ENCODE measurements at regions not wholly inside any gene's neighbourhood (a gene's known extent, or its start where the extent isn't known, plus 50 kb on each side); places are given as distances from the start of the nearest gene placed in this dataset.
"Not testable (repeated sequence)": the region's sequence is repeated elsewhere in the genome, so short reads cannot be mapped to it uniquely, and the experiment has no call there.

- dilution Hi-C loops (cut with MboI; ENCODE audit: extremely low pct_ligation_motif_present, low sequenced_read_pairs) (no loop called here), intact Hi-C loops (cut with micrococcal nuclease) (no loop called here)
- no peak overlapping the region for H3K27ac ChIP-seq (ENCODE audit: insufficient read depth, low read depth, low read length)
- no peak overlapping the region for H2AFZ ChIP-seq (ENCODE audit: low read depth, low read length)
- no peaks in the 10 kb centered on the region for H3K36me3 ChIP-seq (ENCODE audit: control insufficient read depth in 2 of 2, extremely low read depth in 1 of 2, insufficient read depth in 2 of 2, low read length in 2 of 2)
- H3K27me3 ChIP-seq (ENCODE audit: control insufficient read depth in 2 of 2, insufficient read depth in 2 of 2, low read length in 2 of 2) = no peaks in the 10 kb centered on the region
- FAIRE-seq (no peak), DNase-seq (ENCODE audit: low read depth, low spot score) (no peak)
- H3K9me3 ChIP-seq (replicated peaks; ENCODE audit: control insufficient read depth, insufficient read depth, low read length) = no peaks in the 10 kb centered on the region
- H3K4me2 ChIP-seq (ENCODE audit: insufficient read depth, low read length) = no peak overlapping the region
- CTCF ChIA-PET = no interaction called here
- no peak for TF ChIP-seq MYC (IDR thresholded peaks at IDR 0.05; ENCODE audit: low read depth, low read length)
- no peak for TF ChIP-seq POLR2AphosphoS5 (IDR thresholded peaks at IDR 0.05; ENCODE audit: insufficient read depth, low read depth, low read length)
- no peaks in the 10 kb centered on the region for H3K4me1 ChIP-seq (ENCODE audit: control insufficient read depth, extremely low read depth, insufficient read depth, low read length)
- POLR2A ChIA-PET = no interaction called here
- H3K4me3 ChIP-seq (replicated peaks in 1 of 3; ENCODE audit: insufficient read depth in 1 of 3, low read depth in 1 of 3, low read length in 3 of 3) = no peak overlapping the region
- no peaks in the 10 kb centered on the region for H4K20me1 ChIP-seq (replicated peaks; ENCODE audit: control insufficient read depth, extremely low read depth, insufficient read depth, low read length)
- no TSS peak for BruUV-seq (replicated peaks)
- no peak overlapping the region for H3K9ac ChIP-seq (replicated peaks; ENCODE audit: extremely low read depth, insufficient read depth, low read length)
- H3K9me1 ChIP-seq (replicated peaks; ENCODE audit: control insufficient read depth, extremely low read depth, insufficient read depth, low read length) = no peaks in the 10 kb centered on the region
- no peaks in the 10 kb centered on the region for H3K79me2 ChIP-seq (ENCODE audit: control insufficient read depth, insufficient read depth, low read length)
Measured at GRCh38 chr7:42720012-42720411, 191.9 kb downstream of the C7orf25 start.

GRCh38 chr7:42718466-42718865 lies 193.4 kb downstream of the C7orf25 start:
- DNase-seq (ENCODE audit: low read depth, low spot score); H3K36me3 ChIP-seq (ENCODE audit: control insufficient read depth in 2 of 2, extremely low read depth in 1 of 2, insufficient read depth in 2 of 2, low read length in 2 of 2); H3K9ac ChIP-seq (replicated peaks; ENCODE audit: extremely low read depth, insufficient read depth, low read length); H3K4me2 ChIP-seq (ENCODE audit: insufficient read depth, low read length); H3K4me3 ChIP-seq (replicated peaks in 1 of 3; ENCODE audit: insufficient read depth in 1 of 3, low read depth in 1 of 3, low read length in 3 of 3); H2AFZ ChIP-seq (ENCODE audit: low read depth, low read length); FAIRE-seq; H3K9me3 ChIP-seq (replicated peaks; ENCODE audit: control insufficient read depth, insufficient read depth, low read length); H4K20me1 ChIP-seq (replicated peaks; ENCODE audit: control insufficient read depth, extremely low read depth, insufficient read depth, low read length); H3K27me3 ChIP-seq (ENCODE audit: control insufficient read depth in 2 of 2, insufficient read depth in 2 of 2, low read length in 2 of 2); BruUV-seq (replicated peaks); intact Hi-C loops (cut with micrococcal nuclease); CTCF ChIA-PET; dilution Hi-C loops (cut with MboI; ENCODE audit: extremely low pct_ligation_motif_present, low sequenced_read_pairs); POLR2A ChIA-PET; H3K9me1 ChIP-seq (replicated peaks; ENCODE audit: control insufficient read depth, extremely low read depth, insufficient read depth, low read length); H3K79me2 ChIP-seq (ENCODE audit: control insufficient read depth, insufficient read depth, low read length); H3K4me1 ChIP-seq (ENCODE audit: control insufficient read depth, extremely low read depth, insufficient read depth, low read length); H3K27ac ChIP-seq (ENCODE audit: insufficient read depth, low read depth, low read length): not testable (repeated sequence)

DNA sequence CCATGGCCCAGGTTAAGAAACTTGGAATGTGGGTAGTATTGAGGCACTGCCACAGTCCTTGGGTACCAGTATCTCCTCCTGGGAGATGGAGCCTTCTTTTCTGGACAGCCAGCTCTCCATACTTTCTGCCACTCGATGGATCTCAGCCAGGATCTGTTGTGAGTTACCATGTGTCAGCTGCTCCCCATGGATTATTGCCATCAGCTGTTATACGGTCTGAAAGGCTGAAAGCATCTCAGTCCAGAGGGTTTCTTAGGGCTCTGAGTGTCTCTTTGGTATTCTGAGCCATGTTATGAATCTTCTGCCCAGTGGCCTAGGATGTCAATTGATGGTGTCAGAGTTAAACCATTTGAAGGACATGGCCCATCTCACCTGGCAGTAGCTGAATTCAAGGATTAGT lies 197.5 kb downstream of the C7orf25 start:
- H3K27ac ChIP-seq (ENCODE audit: insufficient read depth, low read depth, low read length) = no peak overlapping the region
- no peaks in the 10 kb centered on the region for H3K79me2 ChIP-seq (ENCODE audit: control insufficient read depth, insufficient read depth, low read length)
- no peak overlapping the region for H3K4me2 ChIP-seq (ENCODE audit: insufficient read depth, low read length)
- DNase-seq (ENCODE audit: low read depth, low spot score) (no peak), FAIRE-seq (no peak)
- H4K20me1 ChIP-seq (replicated peaks; ENCODE audit: control insufficient read depth, extremely low read depth, insufficient read depth, low read length) = no peaks in the 10 kb centered on the region
- no TSS peak for BruUV-seq (replicated peaks)
- H3K9ac ChIP-seq (replicated peaks; ENCODE audit: extremely low read depth, insufficient read depth, low read length) = no peak overlapping the region
- H3K36me3 ChIP-seq (ENCODE audit: control insufficient read depth in 2 of 2, extremely low read depth in 1 of 2, insufficient read depth in 2 of 2, low read length in 2 of 2) = no peaks in the 10 kb centered on the region
- no peaks in the 10 kb centered on the region for H3K9me1 ChIP-seq (replicated peaks; ENCODE audit: control insufficient read depth, extremely low read depth, insufficient read depth, low read length)
- TF ChIP-seq GATA2 (IDR thresholded peaks at IDR 0.05; ENCODE audit: insufficient read depth, insufficient read length, low read depth, low read length) (no peak), MAX (IDR thresholded peaks at IDR 0.05; ENCODE audit: insufficient read depth, insufficient read length) (no peak), POLR2A (IDR thresholded peaks at IDR 0.05; ENCODE audit: low read depth, low read length) (no peak), FOS (IDR thresholded peaks at IDR 0.05; ENCODE audit: borderline replicate concordance, insufficient read depth, low read length) (no peak), JUN (IDR thresholded peaks at IDR 0.05; ENCODE audit: borderline replicate concordance, insufficient read depth, insufficient read length, low read depth) (no peak), CTCF (IDR thresholded peaks at IDR 0.05; ENCODE audit: extremely low read depth in 1 of 2, insufficient read depth in 1 of 2, low read depth in 1 of 2, low read length in 2 of 2) (no peak), EZH2 (IDR thresholded peaks at IDR 0.05; ENCODE audit: borderline replicate concordance, low read depth, low read length, severe bottlenecking) (no peak), POLR2AphosphoS5 (IDR thresholded peaks at IDR 0.05; ENCODE audit: insufficient read depth, low read depth, low read length) (no peak), MYC (IDR thresholded peaks at IDR 0.05; ENCODE audit: low read depth, low read length) (no peak)
- dilution Hi-C loops (cut with MboI; ENCODE audit: extremely low pct_ligation_motif_present, low sequenced_read_pairs) = no loop called here
- H3K27me3 ChIP-seq (ENCODE audit: control insufficient read depth in 2 of 2, insufficient read depth in 2 of 2, low read length in 2 of 2) = no peaks in the 10 kb centered on the region
- CTCF ChIA-PET = no interaction called here
- intact Hi-C loops (cut with micrococcal nuclease) = no loop called here
- POLR2A ChIA-PET = no interaction called here
- H2AFZ ChIP-seq (ENCODE audit: low read depth, low read length) = no peak overlapping the region
- no peaks in the 10 kb centered on the region for H3K4me1 ChIP-seq (ENCODE audit: control insufficient read depth, extremely low read depth, insufficient read depth, low read length)
- no peak overlapping the region for H3K4me3 ChIP-seq (replicated peaks in 1 of 3; ENCODE audit: insufficient read depth in 1 of 3, low read depth in 1 of 3, low read length in 3 of 3)
- no peaks in the 10 kb centered on the region for H3K9me3 ChIP-seq (replicated peaks; ENCODE audit: control insufficient read depth, insufficient read depth, low read length)
